Ovary (tissue), 7 donors: ENCODE measurements at regions not wholly inside any gene's neighbourhood (a gene's known extent, or its start where the extent isn't known, plus 50 kb on each side); places are given as distances from the start of the nearest gene placed in this dataset.

Experiments
- DNase-seq, 5 donors: peaks; one replicate each; pipeline ENCODE4 v3.0.0-alpha.2; 2019 to 2020
- H3K27ac ChIP-seq, 2 donors: fragments of 200-600 bp; one replicate each; pipeline versions ENCODE4 v1.5.1 to v1.8.0; 2019 to 2022
- H3K27me3 ChIP-seq: fragments of 200-600 bp; one replicate; pipeline ENCODE4 v1.8.0; 2022
- H3K36me3 ChIP-seq: fragments of 200-600 bp; sonication (generic); one replicate; pipeline ENCODE4 v1.5.1; 2019
- H3K4me1 ChIP-seq: one replicate; pipeline ENCODE4 v1.8.1; 2013; ENCODE audit warnings: mild to moderate bottlenecking, moderate library complexity; ENCODE audit not compliant: insufficient read depth
- H3K4me3 ChIP-seq: fragments of 200-600 bp; sonication (generic); one replicate; pipeline ENCODE4 v1.5.1; 2017
- H3K9me3 ChIP-seq, 2 donors: fragments of 200-600 bp in 1 of 2; sonication (generic) in 1 of 2; one replicate each; pipeline versions ENCODE4 v1.5.1 to v1.8.1; 2013 to 2019; ENCODE audit warnings: mild to moderate bottlenecking in 1 of 2, moderate library complexity in 1 of 2
- CTCF ChIP-seq, 3 donors: fragments of 450-650 bp in 2 of 3; fragments of 200-600 bp in 1 of 3; IDR thresholded peaks; one replicate each; pipeline versions ENCODE4 v1.5.1 to v1.8.0; 2016 to 2022; ENCODE audit warnings: antibody characterized with exemption in 3 of 3, mild to moderate bottlenecking in 1 of 3
- EP300 ChIP-seq: sonication (generic); formaldehyde crosslinking; IDR thresholded peaks from one replicate; pipeline ENCODE4 v1.6.1; 2017; ENCODE audit warnings: antibody characterized with exemption
- POLR2A ChIP-seq: fragments of 450-650 bp; IDR thresholded peaks from one replicate; pipeline ENCODE4 v1.6.1; 2017; ENCODE audit warnings: antibody characterized with exemption, mild to moderate bottlenecking, moderate library complexity
- WGBS, 3 donors: extraction: QIAGEN DNeasy Blood & Tissue Kit in 1 of 3; methylation state at CpG; one replicate each; pipeline versions ENCODE4 v1.1.5 to v1.1.7; 2013 to 2017; 5-methylcytosine and 5-hydroxymethylcytosine counted together
- intact Hi-C, 4 donors: fragments of 100-400 bp; cut with DNase I; formaldehyde crosslinking; loops; one replicate each; pipeline versions ENCODE4 v1.11.0 to v1.15.1; 2022 to 2023
- donor health status: DM: no; HTN: no; CAD: no; lungs with moderate emphysema.
- donor health status: DM: no; HTN: no; CAD: no.
- donor health status: Bipolar disorder and iron deficiency.
- donor health status: DM: no; HTN: no; CAD: no.
- donor health status: DM: yes; HTN: yes; CAD: no.

- H3K36me3 ChIP-seq = no peaks in the 10 kb centered on the region
- TF ChIP-seq EP300 (no peak), CTCF (IDR thresholded peaks at IDR 0.05) (no peak), POLR2A (no peak)
- WGBS, 3 donors = 21 to 31% (median 30%) methylated on average over 3 of the region's 3 CpGs
- DNase-seq = peak in 1 of 5 donors; percentile 29
- no peaks in the 10 kb centered on the region for H3K27me3 ChIP-seq
- H3K4me1 ChIP-seq = no peaks in the 10 kb centered on the region
- H3K9me3 ChIP-seq = no peaks in the 10 kb centered on the region
- no peak overlapping the region for H3K27ac ChIP-seq
- H3K4me3 ChIP-seq = no peak overlapping the region
- intact Hi-C loops = loop anchor here in 1 of 4 donors (1.0 kb wide), 1 partner anchor 23 kb away; no protein-coding TSS in a partner anchor
Observed at GRCh38 chr7:42677751-42678699, 233.8 kb downstream of the C7orf25 start.

GRCh38 chr7:42674541-42674940 lies 237.3 kb downstream of the C7orf25 start:
- Histone ChIP-seq H3K9me3 (no peaks in the 10 kb centered on the region), H3K4me3 (no peak overlapping the region), H3K27ac (no peak overlapping the region), H3K4me1 (no peaks in the 10 kb centered on the region), H3K27me3 (no peaks in the 10 kb centered on the region), H3K36me3 (no peaks in the 10 kb centered on the region)
- intact Hi-C loops = no loop called here
- DNase-seq = no peak
- TF ChIP-seq CTCF (IDR thresholded peaks at IDR 0.05) (no peak), POLR2A (no peak), EP300 (no peak)

DNA sequence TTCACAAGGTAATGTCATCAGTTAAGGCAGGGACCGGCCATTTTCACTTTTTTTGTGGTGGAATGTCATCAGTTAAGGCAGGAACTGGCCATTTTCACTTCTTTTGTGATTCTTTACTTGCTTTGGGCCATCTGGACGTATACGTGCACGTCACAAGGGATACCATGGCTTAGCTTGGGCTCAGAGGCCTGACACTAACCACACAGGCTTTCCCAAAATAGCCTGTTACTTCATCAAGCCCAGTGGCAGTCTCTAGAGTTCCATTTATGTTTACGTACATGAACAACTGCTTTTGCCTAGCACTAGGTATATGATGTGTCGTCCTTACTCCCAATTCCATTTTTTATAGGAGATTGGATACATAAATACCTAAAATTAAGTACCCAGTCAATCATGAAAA lies 237.9 kb downstream of the C7orf25 start:
- Histone ChIP-seq H3K4me1 (no peaks in the 10 kb centered on the region), H3K36me3 (no peaks in the 10 kb centered on the region)

GRCh38 chr7:42672339-42672999 lies 239.4 kb downstream of the C7orf25 start:
- Histone ChIP-seq H3K27me3 (no peaks in the 10 kb centered on the region), H3K4me1 (no peaks in the 10 kb centered on the region), H3K27ac (no peak overlapping the region)

More for the DNA sequence above, 237.9 kb downstream of the C7orf25 start:
- no peak overlapping the region for H3K27ac ChIP-seq
- intact Hi-C loops = no loop called here
- no peaks in the 10 kb centered on the region for H3K27me3 ChIP-seq
- TF ChIP-seq POLR2A (no peak), CTCF (IDR thresholded peaks at IDR 0.05) (no peak)
- no peak for DNase-seq
- no peaks in the 10 kb centered on the region for H3K9me3 ChIP-seq
- 93 to 96% (median 94%) methylated on average over 6 of the region's 6 CpGs for WGBS, 3 donors
- H3K4me3 ChIP-seq = no peak overlapping the region

More at GRCh38 chr7:42672339-42672999, 239.4 kb downstream of the C7orf25 start:
- Histone ChIP-seq H3K36me3 (no peaks in the 10 kb centered on the region), H3K9me3 (no peaks in the 10 kb centered on the region), H3K4me3 (no peak overlapping the region)
- DNase-seq = no peak
- TF ChIP-seq EP300 (no peak), CTCF (IDR thresholded peaks at IDR 0.05) (no peak), POLR2A (no peak)
- intact Hi-C loops = no loop called here
- 65 to 72% (median 70%) methylated on average over 2 of the region's 2 CpGs for WGBS, 3 donors
